ENCODE measurements at regions not wholly inside any gene's neighbourhood (a gene's known extent, or its start where the extent isn't known, plus 50 kb on each side); places are given as distances from the start of the nearest gene placed in this dataset.

DNA sequence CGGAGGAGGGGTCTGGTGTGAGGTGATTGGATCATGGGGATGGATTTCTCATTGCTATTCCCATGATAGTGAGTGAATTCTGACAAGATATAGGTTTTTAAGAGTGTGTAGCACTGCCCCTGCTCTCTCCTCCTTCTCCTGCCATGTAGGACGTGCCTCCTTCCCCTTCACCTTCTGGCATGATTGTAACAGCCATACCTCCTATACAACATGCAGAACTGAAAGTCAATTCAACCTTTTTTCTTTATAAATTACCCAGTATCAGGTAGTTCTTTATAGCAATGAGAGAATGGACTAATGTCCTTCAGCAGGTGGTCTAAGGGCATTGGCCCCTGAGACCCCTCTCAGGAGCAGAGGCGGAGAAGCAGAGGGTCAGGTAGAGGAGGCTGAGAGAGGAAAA, 168.7 kb upstream of the ETV3 start:
- Histone ChIP-seq H4K12ac (ENCODE audit: low read depth, low read length) (no peak overlapping the region), H4K91ac (ENCODE audit: low read depth, low read length) (no peak overlapping the region), H2BK120ac (ENCODE audit: insufficient read depth, low read length, poor library complexity) (no peak overlapping the region), H3K9ac (ENCODE audit: low read length) (no peak overlapping the region), H3K4me3 (ENCODE audit: low read depth, low read length) (no peak overlapping the region), H3K23ac (ENCODE audit: low read length) (no peak overlapping the region), H3K27me3 (ENCODE audit: insufficient read depth, low read length) (no peaks in the 10 kb centered on the region), H3K4me1 (ENCODE audit: control insufficient read depth in 1 of 2, insufficient read depth in 2 of 2, low read length in 2 of 2) (peaks cover 0 to 15% of the 10 kb centered on the region in 2 experiments), H2AFZ (ENCODE audit: insufficient read depth, low read length, poor library complexity) (no peak overlapping the region), H3K14ac (ENCODE audit: low read length) (no peak overlapping the region), H4K8ac (ENCODE audit: low read depth, low read length) (no peak overlapping the region), H3K27ac (ENCODE audit: low read depth, low read length) (no peak overlapping the region), H2BK12ac (ENCODE audit: low read length) (no peak overlapping the region), H3K79me2 (ENCODE audit: control insufficient read depth, insufficient read depth, low read length, poor library complexity) (no peaks in the 10 kb centered on the region), H3K79me1 (ENCODE audit: low read length) (no peaks in the 10 kb centered on the region), H3K4ac (ENCODE audit: low read depth, low read length) (no peak overlapping the region), H3K36me3 (ENCODE audit: control insufficient read depth in 1 of 2, insufficient read depth in 2 of 2, low read length in 2 of 2) (no peaks in the 10 kb centered on the region), H3K9me3 (ENCODE audit: insufficient read depth, low read depth, low read length) (no peaks in the 10 kb centered on the region), H2AK5ac (ENCODE audit: low read length) (no peak overlapping the region), H3K18ac (ENCODE audit: low read length) (no peak overlapping the region), H2BK5ac (ENCODE audit: low read depth, low read length, poor library complexity) (no peak overlapping the region), H3K4me2 (ENCODE audit: low read length) (no peak overlapping the region)
- DNase-seq, result no peak
- no CpG with 5 or more reads among the region's 3 CpGs for WGBS (ENCODE audit: extremely low coverage, insufficient coverage, insufficient read length)

DNA sequence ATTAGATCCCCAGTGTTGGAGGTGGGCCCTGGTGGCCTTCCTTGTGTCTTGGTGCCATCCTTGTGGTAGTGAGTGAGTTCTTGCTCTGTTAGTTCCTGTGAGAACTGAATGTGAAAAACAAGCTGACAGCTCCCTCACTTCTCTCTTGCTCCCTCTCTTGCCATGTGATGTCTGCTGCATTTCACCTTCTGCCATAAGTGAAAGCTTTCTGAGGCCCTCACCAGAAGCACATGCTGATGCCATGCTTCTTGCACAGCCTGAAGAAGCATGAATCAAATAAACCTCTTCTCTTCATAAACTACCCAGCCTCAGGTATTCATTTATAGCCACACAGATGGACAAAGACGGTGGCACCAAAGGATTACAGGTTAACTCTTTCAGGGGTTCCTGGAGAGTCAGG, 166.1 kb upstream of the ETV3 start:
- Histone ChIP-seq H3K79me1 (ENCODE audit: low read length) (no peaks in the 10 kb centered on the region), H2BK120ac (ENCODE audit: insufficient read depth, low read length, poor library complexity) (no peak overlapping the region), H3K23ac (ENCODE audit: low read length) (no peak overlapping the region), H3K4me2 (ENCODE audit: low read length) (no peak overlapping the region), H3K9ac (ENCODE audit: low read length) (no peak overlapping the region), H3K27ac (ENCODE audit: low read depth, low read length) (no peak overlapping the region), H2AFZ (ENCODE audit: insufficient read depth, low read length, poor library complexity) (no peak overlapping the region), H4K12ac (ENCODE audit: low read depth, low read length) (no peak overlapping the region), H3K18ac (ENCODE audit: low read length) (no peak overlapping the region), H3K27me3 (ENCODE audit: insufficient read depth, low read length) (no peaks in the 10 kb centered on the region), H3K14ac (ENCODE audit: low read length) (no peak overlapping the region), H2AK5ac (ENCODE audit: low read length) (no peak overlapping the region), H4K91ac (ENCODE audit: low read depth, low read length) (no peak overlapping the region), H3K79me2 (ENCODE audit: control insufficient read depth, insufficient read depth, low read length, poor library complexity) (no peaks in the 10 kb centered on the region), H3K36me3 (ENCODE audit: control insufficient read depth in 1 of 2, insufficient read depth in 2 of 2, low read length in 2 of 2) (no peaks in the 10 kb centered on the region), H2BK12ac (ENCODE audit: low read length) (no peak overlapping the region), H3K4me1 (ENCODE audit: control insufficient read depth in 1 of 2, insufficient read depth in 2 of 2, low read length in 2 of 2) (peaks cover 0 to 2% of the 10 kb centered on the region in 2 experiments), H3K4me3 (ENCODE audit: low read depth, low read length) (no peak overlapping the region), H4K8ac (ENCODE audit: low read depth, low read length) (no peak overlapping the region), H3K4ac (ENCODE audit: low read depth, low read length) (no peak overlapping the region), H3K9me3 (ENCODE audit: insufficient read depth, low read depth, low read length) (no peaks in the 10 kb centered on the region), H2BK5ac (ENCODE audit: low read depth, low read length, poor library complexity) (no peak overlapping the region)
- no peak for DNase-seq
- WGBS (ENCODE audit: extremely low coverage, insufficient coverage, insufficient read length), result no CpG with 5 or more reads among the region's 1 CpG

DNA sequence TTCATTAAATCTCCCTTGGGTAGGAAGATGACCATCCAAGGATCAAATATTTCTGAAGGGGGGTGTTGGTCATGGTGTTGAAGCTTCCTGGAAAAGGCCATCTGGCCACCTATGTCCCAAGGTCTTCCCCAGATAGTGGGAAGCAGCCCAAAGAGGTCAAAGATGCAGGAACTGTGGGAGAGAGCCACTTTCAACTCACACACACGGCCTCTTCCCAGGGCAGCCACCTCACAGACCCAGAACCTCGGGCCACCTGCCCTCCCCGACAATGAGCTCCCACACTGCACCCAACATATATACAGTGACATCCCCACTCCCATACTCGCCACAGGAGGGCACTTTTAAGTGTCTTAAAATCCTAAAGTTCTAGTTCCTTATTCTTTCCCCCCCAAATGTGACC, 164.5 kb upstream of the ETV3 start:
- DNase-seq, result no peak
- H4K91ac ChIP-seq (ENCODE audit: low read depth, low read length), result no peak overlapping the region
- H2BK12ac ChIP-seq (ENCODE audit: low read length), result no peak overlapping the region
- no peak overlapping the region for H3K9ac ChIP-seq (ENCODE audit: low read length)
- no peak overlapping the region for H2BK120ac ChIP-seq (ENCODE audit: insufficient read depth, low read length, poor library complexity)
- H3K23ac ChIP-seq (ENCODE audit: low read length), result no peak overlapping the region
- H3K36me3 ChIP-seq (ENCODE audit: control insufficient read depth in 1 of 2, insufficient read depth in 2 of 2, low read length in 2 of 2), result no peaks in the 10 kb centered on the region
- H3K14ac ChIP-seq (ENCODE audit: low read length), result no peak overlapping the region
- WGBS (ENCODE audit: extremely low coverage, insufficient coverage, insufficient read length), result no CpG with 5 or more reads among the region's 4 CpGs
- H3K4me1 ChIP-seq (ENCODE audit: control insufficient read depth in 1 of 2, insufficient read depth in 2 of 2, low read length in 2 of 2), result no peaks in the 10 kb centered on the region
- no peak overlapping the region for H2AK5ac ChIP-seq (ENCODE audit: low read length)
- H3K27me3 ChIP-seq (ENCODE audit: insufficient read depth, low read length), result no peaks in the 10 kb centered on the region
- no peak overlapping the region for H3K4me3 ChIP-seq (ENCODE audit: low read depth, low read length)
- H3K18ac ChIP-seq (ENCODE audit: low read length), result no peak overlapping the region
- H3K4me2 ChIP-seq (ENCODE audit: low read length), result no peak overlapping the region
- H4K12ac ChIP-seq (ENCODE audit: low read depth, low read length), result no peak overlapping the region
- H3K79me1 ChIP-seq (ENCODE audit: low read length), result no peaks in the 10 kb centered on the region
- no peaks in the 10 kb centered on the region for H3K79me2 ChIP-seq (ENCODE audit: control insufficient read depth, insufficient read depth, low read length, poor library complexity)
- no peak overlapping the region for H3K27ac ChIP-seq (ENCODE audit: low read depth, low read length)
- no peaks in the 10 kb centered on the region for H3K9me3 ChIP-seq (ENCODE audit: insufficient read depth, low read depth, low read length)
- no peak overlapping the region for H2AFZ ChIP-seq (ENCODE audit: insufficient read depth, low read length, poor library complexity)
- H4K8ac ChIP-seq (ENCODE audit: low read depth, low read length), result no peak overlapping the region
- no peak overlapping the region for H3K4ac ChIP-seq (ENCODE audit: low read depth, low read length)
- no peak overlapping the region for H2BK5ac ChIP-seq (ENCODE audit: low read depth, low read length, poor library complexity)

DNA sequence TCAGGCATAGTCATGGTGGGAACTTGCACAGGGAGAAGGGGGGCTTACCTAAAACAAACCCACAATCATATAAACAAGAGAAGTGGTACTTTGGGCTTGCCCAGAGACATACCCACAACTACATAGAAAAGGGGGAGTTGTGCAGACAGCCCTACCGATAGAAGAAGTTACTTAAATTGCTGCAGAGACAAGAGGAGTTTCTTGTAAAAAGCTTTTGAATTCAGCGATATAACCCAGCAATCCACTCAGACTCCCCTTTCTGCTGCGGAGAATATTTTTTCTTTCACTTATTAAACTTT, 164.0 kb upstream of the ETV3 start:
- Histone ChIP-seq H3K9me3 (ENCODE audit: insufficient read depth, low read depth, low read length) (no peaks in the 10 kb centered on the region), H3K4me2 (ENCODE audit: low read length) (no peak overlapping the region)

More for the DNA sequence above, 164.0 kb upstream of the ETV3 start:
- H4K91ac ChIP-seq (ENCODE audit: low read depth, low read length), result no peak overlapping the region
- H3K14ac ChIP-seq (ENCODE audit: low read length), result no peak overlapping the region
- no peak overlapping the region for H4K12ac ChIP-seq (ENCODE audit: low read depth, low read length)
- no peaks in the 10 kb centered on the region for H3K79me1 ChIP-seq (ENCODE audit: low read length)
- H3K36me3 ChIP-seq (ENCODE audit: control insufficient read depth in 1 of 2, insufficient read depth in 2 of 2, low read length in 2 of 2), result no peaks in the 10 kb centered on the region
- no peak overlapping the region for H3K27ac ChIP-seq (ENCODE audit: low read depth, low read length)
- no peak overlapping the region for H3K4me3 ChIP-seq (ENCODE audit: low read depth, low read length)
- no peak overlapping the region for H4K8ac ChIP-seq (ENCODE audit: low read depth, low read length)
- H2AK5ac ChIP-seq (ENCODE audit: low read length), result no peak overlapping the region
- H2BK5ac ChIP-seq (ENCODE audit: low read depth, low read length, poor library complexity), result no peak overlapping the region
- H2BK12ac ChIP-seq (ENCODE audit: low read length), result no peak overlapping the region
- no peaks in the 10 kb centered on the region for H3K79me2 ChIP-seq (ENCODE audit: control insufficient read depth, insufficient read depth, low read length, poor library complexity)
- H2BK120ac ChIP-seq (ENCODE audit: insufficient read depth, low read length, poor library complexity), result no peak overlapping the region
- H3K9ac ChIP-seq (ENCODE audit: low read length), result no peak overlapping the region
- WGBS (ENCODE audit: extremely low coverage, insufficient coverage, insufficient read length), result no CpG with 5 or more reads among the region's 3 CpGs
- H3K18ac ChIP-seq (ENCODE audit: low read length), result no peak overlapping the region
- H3K23ac ChIP-seq (ENCODE audit: low read length), result no peak overlapping the region
- H3K4ac ChIP-seq (ENCODE audit: low read depth, low read length), result no peak overlapping the region
- H3K4me1 ChIP-seq (ENCODE audit: control insufficient read depth in 1 of 2, insufficient read depth in 2 of 2, low read length in 2 of 2), result no peaks in the 10 kb centered on the region
- no peaks in the 10 kb centered on the region for H3K27me3 ChIP-seq (ENCODE audit: insufficient read depth, low read length)
- no peak overlapping the region for H2AFZ ChIP-seq (ENCODE audit: insufficient read depth, low read length, poor library complexity)
- no peak for DNase-seq
